ENCODE measurements at regions not wholly inside any gene's neighbourhood (a gene's known extent, or its start where the extent isn't known, plus 50 kb on each side); places are given as distances from the start of the nearest gene placed in this dataset.
"Not testable (repeated sequence)": the region's sequence is repeated elsewhere in the genome, so short reads cannot be mapped to it uniquely, and the experiment has no call there.

GRCh38 chr4:115514675-115515074, 401.3 kb upstream of the NDST4 start:
- Histone ChIP-seq H3K9me3 (ENCODE audit: control insufficient read depth in 3 of 3, low read length in 3 of 3) (no peaks in the 10 kb centered on the region), H3K36me3 (ENCODE audit: control insufficient read depth in 3 of 3, insufficient read depth in 3 of 3, low read length in 3 of 3) (no peaks in the 10 kb centered on the region), H3K27ac (ENCODE audit: low read depth, low read length) (no peak overlapping the region), H3K9ac (ENCODE audit: low read depth in 1 of 3, low read length in 3 of 3) (no peak overlapping the region), H3K4me3 (ENCODE audit: low read length in 3 of 3) (no peak overlapping the region), H3K27me3 (ENCODE audit: control insufficient read depth in 3 of 3, insufficient read depth in 3 of 3, low read length in 3 of 3) (no peaks in the 10 kb centered on the region), H3K4me1 (ENCODE audit: control insufficient read depth in 3 of 3, insufficient read depth in 3 of 3, low read length in 3 of 3) (no peaks in the 10 kb centered on the region)

GRCh38 chr4:115505326-115505725, 391.9 kb upstream of the NDST4 start:
- H3K4me1 ChIP-seq (ENCODE audit: control insufficient read depth in 3 of 3, insufficient read depth in 3 of 3, low read length in 3 of 3), result no peaks in the 10 kb centered on the region
- H3K27ac ChIP-seq (ENCODE audit: low read depth, low read length), result no peak overlapping the region
- no peaks in the 10 kb centered on the region for H3K9me3 ChIP-seq (ENCODE audit: control insufficient read depth in 3 of 3, low read length in 3 of 3)
- H3K9ac ChIP-seq (ENCODE audit: low read depth in 1 of 3, low read length in 3 of 3), result no peak overlapping the region
- no peaks in the 10 kb centered on the region for H3K36me3 ChIP-seq (ENCODE audit: control insufficient read depth in 3 of 3, insufficient read depth in 3 of 3, low read length in 3 of 3)
- no peak overlapping the region for H3K4me3 ChIP-seq (ENCODE audit: low read length in 3 of 3)
- no peaks in the 10 kb centered on the region for H3K27me3 ChIP-seq (ENCODE audit: control insufficient read depth in 3 of 3, insufficient read depth in 3 of 3, low read length in 3 of 3)

- Histone ChIP-seq H3K9ac (ENCODE audit: low read depth in 1 of 3, low read length in 3 of 3) (no peak overlapping the region), H3K27ac (ENCODE audit: low read depth, low read length) (no peak overlapping the region), H3K4me3 (ENCODE audit: low read length in 3 of 3) (no peak overlapping the region), H3K36me3 (ENCODE audit: control insufficient read depth in 3 of 3, insufficient read depth in 3 of 3, low read length in 3 of 3) (no peaks in the 10 kb centered on the region), H3K4me1 (ENCODE audit: control insufficient read depth in 3 of 3, insufficient read depth in 3 of 3, low read length in 3 of 3) (no peaks in the 10 kb centered on the region), H3K27me3 (ENCODE audit: control insufficient read depth in 3 of 3, insufficient read depth in 3 of 3, low read length in 3 of 3) (no peaks in the 10 kb centered on the region), H3K9me3 (ENCODE audit: control insufficient read depth in 3 of 3, low read length in 3 of 3) (no peaks in the 10 kb centered on the region)
Observed at GRCh38 chr4:115501656-115502055, 388.2 kb upstream of the NDST4 start.

- H3K27ac ChIP-seq (ENCODE audit: low read depth, low read length); H3K9ac ChIP-seq (ENCODE audit: low read depth in 1 of 3, low read length in 3 of 3); H3K4me3 ChIP-seq (ENCODE audit: low read length in 3 of 3); H3K4me1 ChIP-seq (ENCODE audit: control insufficient read depth in 3 of 3, insufficient read depth in 3 of 3, low read length in 3 of 3); H3K9me3 ChIP-seq (ENCODE audit: control insufficient read depth in 3 of 3, low read length in 3 of 3); H3K27me3 ChIP-seq (ENCODE audit: control insufficient read depth in 3 of 3, insufficient read depth in 3 of 3, low read length in 3 of 3); H3K36me3 ChIP-seq (ENCODE audit: control insufficient read depth in 3 of 3, insufficient read depth in 3 of 3, low read length in 3 of 3): not testable (repeated sequence)
Observed at GRCh38 chr4:115493770-115494169, 380.4 kb upstream of the NDST4 start.

- H3K4me3 ChIP-seq (ENCODE audit: low read length in 3 of 3), result no peak overlapping the region
- no peaks in the 10 kb centered on the region for H3K36me3 ChIP-seq (ENCODE audit: control insufficient read depth in 3 of 3, insufficient read depth in 3 of 3, low read length in 3 of 3)
- H3K27me3 ChIP-seq (ENCODE audit: control insufficient read depth in 3 of 3, insufficient read depth in 3 of 3, low read length in 3 of 3), result no peaks in the 10 kb centered on the region
- no peaks in the 10 kb centered on the region for H3K4me1 ChIP-seq (ENCODE audit: control insufficient read depth in 3 of 3, insufficient read depth in 3 of 3, low read length in 3 of 3)
- no peaks in the 10 kb centered on the region for H3K9me3 ChIP-seq (ENCODE audit: control insufficient read depth in 3 of 3, low read length in 3 of 3)
- H3K27ac ChIP-seq (ENCODE audit: low read depth, low read length), result no peak overlapping the region
- no peak overlapping the region for H3K9ac ChIP-seq (ENCODE audit: low read depth in 1 of 3, low read length in 3 of 3)
Observed at GRCh38 chr4:115491686-115492085, 378.3 kb upstream of the NDST4 start.

- Histone ChIP-seq H3K27ac (ENCODE audit: low read depth, low read length) (no peak overlapping the region), H3K36me3 (ENCODE audit: control insufficient read depth in 3 of 3, insufficient read depth in 3 of 3, low read length in 3 of 3) (no peaks in the 10 kb centered on the region), H3K4me1 (ENCODE audit: control insufficient read depth in 3 of 3, insufficient read depth in 3 of 3, low read length in 3 of 3) (no peaks in the 10 kb centered on the region), H3K9me3 (ENCODE audit: control insufficient read depth in 3 of 3, low read length in 3 of 3) (no peaks in the 10 kb centered on the region), H3K4me3 (ENCODE audit: low read length in 3 of 3) (no peak overlapping the region), H3K9ac (ENCODE audit: low read depth in 1 of 3, low read length in 3 of 3) (no peak overlapping the region), H3K27me3 (ENCODE audit: control insufficient read depth in 3 of 3, insufficient read depth in 3 of 3, low read length in 3 of 3) (no peaks in the 10 kb centered on the region)
Observed at GRCh38 chr4:115489279-115489678, 375.9 kb upstream of the NDST4 start.

- Histone ChIP-seq H3K9me3 (ENCODE audit: control insufficient read depth in 3 of 3, low read length in 3 of 3) (no peaks in the 10 kb centered on the region), H3K36me3 (ENCODE audit: control insufficient read depth in 3 of 3, insufficient read depth in 3 of 3, low read length in 3 of 3) (no peaks in the 10 kb centered on the region), H3K4me3 (ENCODE audit: low read length in 3 of 3) (no peak overlapping the region), H3K27me3 (ENCODE audit: control insufficient read depth in 3 of 3, insufficient read depth in 3 of 3, low read length in 3 of 3) (no peaks in the 10 kb centered on the region), H3K27ac (ENCODE audit: low read depth, low read length) (no peak overlapping the region), H3K4me1 (ENCODE audit: control insufficient read depth in 3 of 3, insufficient read depth in 3 of 3, low read length in 3 of 3) (no peaks in the 10 kb centered on the region), H3K9ac (ENCODE audit: low read depth in 1 of 3, low read length in 3 of 3) (no peak overlapping the region)
Observed at GRCh38 chr4:115485402-115485801, 372.0 kb upstream of the NDST4 start.

- H3K4me1 ChIP-seq (ENCODE audit: control insufficient read depth in 3 of 3, insufficient read depth in 3 of 3, low read length in 3 of 3), result no peaks in the 10 kb centered on the region
- H3K36me3 ChIP-seq (ENCODE audit: control insufficient read depth in 3 of 3, insufficient read depth in 3 of 3, low read length in 3 of 3), result no peaks in the 10 kb centered on the region
- no peak overlapping the region for H3K27ac ChIP-seq (ENCODE audit: low read depth, low read length)
- no peak overlapping the region for H3K4me3 ChIP-seq (ENCODE audit: low read length in 3 of 3)
- H3K9me3 ChIP-seq (ENCODE audit: control insufficient read depth in 3 of 3, low read length in 3 of 3), result no peaks in the 10 kb centered on the region
- no peaks in the 10 kb centered on the region for H3K27me3 ChIP-seq (ENCODE audit: control insufficient read depth in 3 of 3, insufficient read depth in 3 of 3, low read length in 3 of 3)
- no peak overlapping the region for H3K9ac ChIP-seq (ENCODE audit: low read depth in 1 of 3, low read length in 3 of 3)
Observed at GRCh38 chr4:115484479-115484878, 371.1 kb upstream of the NDST4 start.

GRCh38 chr4:115470763-115471162, 357.3 kb upstream of the NDST4 start:
- Histone ChIP-seq H3K36me3 (ENCODE audit: control insufficient read depth in 3 of 3, insufficient read depth in 3 of 3, low read length in 3 of 3) (no peaks in the 10 kb centered on the region), H3K9me3 (ENCODE audit: control insufficient read depth in 3 of 3, low read length in 3 of 3) (no peaks in the 10 kb centered on the region), H3K4me1 (ENCODE audit: control insufficient read depth in 3 of 3, insufficient read depth in 3 of 3, low read length in 3 of 3) (no peaks in the 10 kb centered on the region), H3K4me3 (ENCODE audit: low read length in 3 of 3) (no peak overlapping the region), H3K9ac (ENCODE audit: low read depth in 1 of 3, low read length in 3 of 3) (no peak overlapping the region), H3K27ac (ENCODE audit: low read depth, low read length) (no peak overlapping the region), H3K27me3 (ENCODE audit: control insufficient read depth in 3 of 3, insufficient read depth in 3 of 3, low read length in 3 of 3) (no peaks in the 10 kb centered on the region)

- not testable (repeated sequence) for H3K9ac ChIP-seq (ENCODE audit: low read depth in 1 of 3, low read length in 3 of 3); H3K27ac ChIP-seq (ENCODE audit: low read depth, low read length); H3K4me1 ChIP-seq (ENCODE audit: control insufficient read depth in 3 of 3, insufficient read depth in 3 of 3, low read length in 3 of 3); H3K4me3 ChIP-seq (ENCODE audit: low read length in 3 of 3); H3K9me3 ChIP-seq (ENCODE audit: control insufficient read depth in 3 of 3, low read length in 3 of 3); H3K27me3 ChIP-seq (ENCODE audit: control insufficient read depth in 3 of 3, insufficient read depth in 3 of 3, low read length in 3 of 3); H3K36me3 ChIP-seq (ENCODE audit: control insufficient read depth in 3 of 3, insufficient read depth in 3 of 3, low read length in 3 of 3)
Observed at GRCh38 chr4:115459301-115459700, 345.9 kb upstream of the NDST4 start.

GRCh38 chr4:115456231-115456630, 342.8 kb upstream of the NDST4 start:
- no peaks in the 10 kb centered on the region for H3K36me3 ChIP-seq (ENCODE audit: control insufficient read depth in 3 of 3, insufficient read depth in 3 of 3, low read length in 3 of 3)
- no peaks in the 10 kb centered on the region for H3K4me1 ChIP-seq (ENCODE audit: control insufficient read depth in 3 of 3, insufficient read depth in 3 of 3, low read length in 3 of 3)
- H3K4me3 ChIP-seq (ENCODE audit: low read length in 3 of 3), result no peak overlapping the region
- H3K9ac ChIP-seq (ENCODE audit: low read depth in 1 of 3, low read length in 3 of 3), result no peak overlapping the region
- H3K27me3 ChIP-seq (ENCODE audit: control insufficient read depth in 3 of 3, insufficient read depth in 3 of 3, low read length in 3 of 3), result no peaks in the 10 kb centered on the region
- peaks cover 0 to 2% (median 0%) of the 10 kb centered on the region in 3 donors for H3K9me3 ChIP-seq (ENCODE audit: control insufficient read depth in 3 of 3, low read length in 3 of 3)
- no peak overlapping the region for H3K27ac ChIP-seq (ENCODE audit: low read depth, low read length)
